Fibroblast of villous mesenchyme (primary cell): ENCODE measurements at regions not wholly inside any gene's neighbourhood (a gene's known extent, or its start where the extent isn't known, plus 50 kb on each side); places are given as distances from the start of the nearest gene placed in this dataset.

Experiments
- DNase-seq: peaks from one replicate; pipeline ENCODE4 v3.0.0-alpha.2; 2010; ENCODE audit warnings: low read depth
- H3K4me3 ChIP-seq: 2 replicates; pipeline ENCODE4 v1.5.1; 2011; ENCODE audit warnings: low read depth, mild to moderate bottlenecking, low read length
- CTCF ChIP-seq: IDR thresholded peaks from 2 replicates; pipeline ENCODE4 v1.5.1; 2012; ENCODE audit warnings: low read depth, mild to moderate bottlenecking, low read length; ENCODE audit not compliant: insufficient read depth

- TF ChIP-seq CTCF: no peak
- no peak for DNase-seq
- H3K4me3 ChIP-seq: no peak overlapping the region
These were observed 1487.5 kb downstream of the BRD1 start for GRCh38 chr22:48340191-48340590.

GRCh38 chr22:48338793-48339705 lies 1488.6 kb downstream of the BRD1 start:
- no peak for DNase-seq
- no peak overlapping the region for H3K4me3 ChIP-seq
- no peak for TF ChIP-seq CTCF

- no peak overlapping the region for H3K4me3 ChIP-seq
- no peak for DNase-seq
- TF ChIP-seq CTCF: no peak
These were observed 1489.5 kb downstream of the BRD1 start for GRCh38 chr22:48337957-48338792.

- TF ChIP-seq CTCF: no peak
- DNase-seq: no peak
- H3K4me3 ChIP-seq: no peak overlapping the region
These were observed 1491.2 kb downstream of the BRD1 start for GRCh38 chr22:48336339-48337060.

- TF ChIP-seq CTCF: no peak
- DNase-seq: no peak
- H3K4me3 ChIP-seq: no peak overlapping the region
These were observed 1492.1 kb downstream of the BRD1 start for GRCh38 chr22:48335442-48336139.

- H3K4me3 ChIP-seq: no peak overlapping the region
- no peak for DNase-seq
- TF ChIP-seq CTCF: no peak
These were observed 1492.7 kb downstream of the BRD1 start for GRCh38 chr22:48334971-48335370.
